HG02571 (cell line): ENCODE measurements at regions not wholly inside any gene's neighbourhood (a gene's known extent, or its start where the extent isn't known, plus 50 kb on each side); places are given as distances from the start of the nearest gene placed in this dataset.

ENCODE experiments used
- ATAC-seq: cut with Tn5 transposase; IDR thresholded peaks from one replicate; pipeline ENCODE4 v1.9.1; 2021; ENCODE audit warnings: mild to moderate bottlenecking, moderate library complexity; ENCODE audit not compliant: unreplicated experiment

- no peak for ATAC-seq
Measured at GRCh38 chr9:113808391-113809358, 67.4 kb upstream of the ZNF618 start.

GRCh38 chr9:113817171-113817570 lies 58.9 kb upstream of the ZNF618 start:
- no peak for ATAC-seq

GRCh38 chr9:113818391-113818790 lies 57.7 kb upstream of the ZNF618 start:
- ATAC-seq = no peak

- ATAC-seq = no peak
Measured at GRCh38 chr9:113822315-113822714, 53.8 kb upstream of the ZNF618 start.

- ATAC-seq = no peak
Measured at GRCh38 chr9:113823421-113823820, 52.7 kb upstream of the ZNF618 start.
